ENCODE measurements at regions not wholly inside any gene's neighbourhood (a gene's known extent, or its start where the extent isn't known, plus 50 kb on each side); places are given as distances from the start of the nearest gene placed in this dataset.

GRCh38 chr10:130458509-130458908 is 322.3 kb downstream of the GLRX3 start:
- Mint-ChIP-seq H3K27ac (no peak overlapping the region), H3K9me3 (peaks cover 0 to 11% of the 10 kb centered on the region in 2 donors), H3K4me3 (no peak overlapping the region), H3K27me3 (peaks cover 2% of the 10 kb centered on the region), H3K4me1 (no peaks in the 10 kb centered on the region)
- no peak for DNase-seq
- ATAC-seq = no peak

- no peaks in the 10 kb centered on the region for H3K27me3 Mint-ChIP-seq
- no peak overlapping the region for H3K27ac Mint-ChIP-seq
- no peak for DNase-seq
- no peaks in the 10 kb centered on the region for H3K4me1 Mint-ChIP-seq
- no peak overlapping the region for H3K4me3 Mint-ChIP-seq
- H3K9me3 Mint-ChIP-seq = peaks cover 0 to 16% of the 10 kb centered on the region in 2 donors
- ATAC-seq = no peak
Measured at GRCh38 chr10:130459011-130459410, 322.8 kb downstream of the GLRX3 start.

GRCh38 chr10:130459851-130460490 is 323.8 kb downstream of the GLRX3 start:
- H3K9me3 Mint-ChIP-seq = peaks cover 0 to 18% of the 10 kb centered on the region in 2 donors
- H3K27ac Mint-ChIP-seq = no peak overlapping the region
- H3K4me3 Mint-ChIP-seq = no peak overlapping the region
- no peaks in the 10 kb centered on the region for H3K27me3 Mint-ChIP-seq
- DNase-seq = no peak
- no peaks in the 10 kb centered on the region for H3K4me1 Mint-ChIP-seq
- ATAC-seq = no peak

GRCh38 chr10:130461631-130462030 is 325.4 kb downstream of the GLRX3 start:
- H3K4me1 Mint-ChIP-seq = no peaks in the 10 kb centered on the region
- ATAC-seq = no peak

GRCh38 chr10:130463104-130463875 is 327.1 kb downstream of the GLRX3 start:
- no peak overlapping the region for H3K4me3 Mint-ChIP-seq

More at GRCh38 chr10:130461631-130462030, 325.4 kb downstream of the GLRX3 start:
- no peak for DNase-seq
- Mint-ChIP-seq H3K27me3 (no peaks in the 10 kb centered on the region), H3K4me3 (no peak overlapping the region), H3K27ac (no peak overlapping the region), H3K9me3 (peaks cover 0 to 23% of the 10 kb centered on the region in 2 donors)

GRCh38 chr10:130463876-130464364 is 327.7 kb downstream of the GLRX3 start:
- Mint-ChIP-seq H3K27me3 (no peaks in the 10 kb centered on the region), H3K27ac (no peak overlapping the region), H3K4me3 (no peak overlapping the region), H3K4me1 (no peaks in the 10 kb centered on the region), H3K9me3 (peaks cover 5 to 33% of the 10 kb centered on the region in 2 donors)
- DNase-seq (no peak), ATAC-seq (no peak)

More at GRCh38 chr10:130463104-130463875, 327.1 kb downstream of the GLRX3 start:
- H3K27me3 Mint-ChIP-seq = no peaks in the 10 kb centered on the region
- H3K4me1 Mint-ChIP-seq = no peaks in the 10 kb centered on the region
- H3K27ac Mint-ChIP-seq = no peak overlapping the region
- ATAC-seq (peak; percentile 33), DNase-seq (no peak)
- peaks cover 5 to 33% of the 10 kb centered on the region in 2 donors for H3K9me3 Mint-ChIP-seq

GRCh38 chr10:130464426-130464825 is 328.2 kb downstream of the GLRX3 start:
- DNase-seq (no peak), ATAC-seq (no peak)
- no peak overlapping the region for H3K4me3 Mint-ChIP-seq
- H3K27ac Mint-ChIP-seq = no peak overlapping the region
- peaks cover 10 to 36% of the 10 kb centered on the region in 2 donors for H3K9me3 Mint-ChIP-seq
- peaks cover 3% of the 10 kb centered on the region for H3K27me3 Mint-ChIP-seq
- no peaks in the 10 kb centered on the region for H3K4me1 Mint-ChIP-seq

- ATAC-seq (no peak), DNase-seq (no peak)
- H3K9me3 Mint-ChIP-seq = peaks cover 19 to 42% of the 10 kb centered on the region in 2 donors
- H3K27me3 Mint-ChIP-seq = peaks cover 7% of the 10 kb centered on the region
- H3K27ac Mint-ChIP-seq = no peak overlapping the region
- no peak overlapping the region for H3K4me3 Mint-ChIP-seq
- H3K4me1 Mint-ChIP-seq = no peaks in the 10 kb centered on the region
Measured at GRCh38 chr10:130466271-130466997, 330.2 kb downstream of the GLRX3 start.

GRCh38 chr10:130470286-130470685 is 334.1 kb downstream of the GLRX3 start:
- Mint-ChIP-seq H3K4me1 (no peaks in the 10 kb centered on the region), H3K27me3 (peaks cover 7% of the 10 kb centered on the region), H3K4me3 (no peak overlapping the region), H3K27ac (no peak overlapping the region), H3K9me3 (peaks cover 19 to 32% of the 10 kb centered on the region in 2 donors)
- ATAC-seq (no peak), DNase-seq (no peak)

- Mint-ChIP-seq H3K4me1 (no peaks in the 10 kb centered on the region), H3K4me3 (no peak overlapping the region), H3K9me3 (peaks cover 19 to 32% of the 10 kb centered on the region in 2 donors), H3K27me3 (peaks cover 7% of the 10 kb centered on the region), H3K27ac (no peak overlapping the region)
- ATAC-seq (no peak), DNase-seq (no peak)
Measured at GRCh38 chr10:130470973-130471372, 334.8 kb downstream of the GLRX3 start.

- no peak for DNase-seq
- Mint-ChIP-seq H3K27me3 (peaks cover 9% of the 10 kb centered on the region), H3K4me3 (no peak overlapping the region), H3K27ac (no peak overlapping the region), H3K4me1 (no peaks in the 10 kb centered on the region), H3K9me3 (peaks cover 19 to 28% of the 10 kb centered on the region in 2 donors)
- no peak for ATAC-seq
Measured at GRCh38 chr10:130471486-130471885, 335.3 kb downstream of the GLRX3 start.

GRCh38 chr10:130472236-130472635 is 336.0 kb downstream of the GLRX3 start:
- H3K9me3 Mint-ChIP-seq = peaks cover 15 to 20% of the 10 kb centered on the region in 2 donors
- DNase-seq (no peak), ATAC-seq (no peak)
- no peaks in the 10 kb centered on the region for H3K4me1 Mint-ChIP-seq
- no peak overlapping the region for H3K4me3 Mint-ChIP-seq
- peaks cover 16% of the 10 kb centered on the region for H3K27me3 Mint-ChIP-seq
- no peak overlapping the region for H3K27ac Mint-ChIP-seq

GRCh38 chr10:130474591-130474990 is 338.4 kb downstream of the GLRX3 start:
- no peaks in the 10 kb centered on the region for H3K4me1 Mint-ChIP-seq
- no peak overlapping the region for H3K4me3 Mint-ChIP-seq

GRCh38 chr10:130477360-130477759 is 341.2 kb downstream of the GLRX3 start:
- ATAC-seq = no peak
- no peak overlapping the region for H3K27ac Mint-ChIP-seq
- DNase-seq = no peak
- no peaks in the 10 kb centered on the region for H3K4me1 Mint-ChIP-seq
- H3K4me3 Mint-ChIP-seq = no peak overlapping the region
- H3K27me3 Mint-ChIP-seq = peaks cover 10% of the 10 kb centered on the region
- H3K9me3 Mint-ChIP-seq = no peaks in the 10 kb centered on the region

More at GRCh38 chr10:130474591-130474990, 338.4 kb downstream of the GLRX3 start:
- Mint-ChIP-seq H3K27ac (no peak overlapping the region), H3K9me3 (peaks cover 4 to 7% of the 10 kb centered on the region in 2 donors), H3K27me3 (peaks cover 13% of the 10 kb centered on the region)
- DNase-seq (no peak), ATAC-seq (no peak)

GRCh38 chr10:130479146-130479545 is 343.0 kb downstream of the GLRX3 start:
- Mint-ChIP-seq H3K4me1 (no peaks in the 10 kb centered on the region), H3K27ac (no peak overlapping the region), H3K4me3 (no peak overlapping the region), H3K9me3 (no peaks in the 10 kb centered on the region), H3K27me3 (peaks cover 10% of the 10 kb centered on the region)
- ATAC-seq = no peak
- DNase-seq = no peak
